ENCODE measurements at regions not wholly inside any gene's neighbourhood (a gene's known extent, or its start where the extent isn't known, plus 50 kb on each side); places are given as distances from the start of the nearest gene placed in this dataset.

- Mint-ChIP-seq H3K27me3 (peaks cover 15% of the 10 kb centered on the region), H3K4me3 (no peak overlapping the region), H3K4me1 (ENCODE audit: unreplicated experiment) (no peaks in the 10 kb centered on the region), H3K9me3 (no peaks in the 10 kb centered on the region), H3K27ac (no peak overlapping the region), H3K36me3 (no peaks in the 10 kb centered on the region)
- TF ChIP-seq CTCF (conservative IDR thresholded peaks at IDR 0.05) = no peak
- no peak for DNase-seq (ENCODE audit: extremely low spot score, unreplicated experiment)
Measured at GRCh38 chr18:22814329-22814703, 118.8 kb upstream of the RBBP8 start.

- H3K4me3 Mint-ChIP-seq = no peak overlapping the region
- TF ChIP-seq CTCF (conservative IDR thresholded peaks at IDR 0.05) = no peak
- peaks cover 15% of the 10 kb centered on the region for H3K27me3 Mint-ChIP-seq
- H3K27ac Mint-ChIP-seq = no peak overlapping the region
- H3K9me3 Mint-ChIP-seq = no peaks in the 10 kb centered on the region
- no peak for DNase-seq (ENCODE audit: extremely low spot score, unreplicated experiment)
- H3K36me3 Mint-ChIP-seq = no peaks in the 10 kb centered on the region
- no peaks in the 10 kb centered on the region for H3K4me1 Mint-ChIP-seq (ENCODE audit: unreplicated experiment)
Measured at GRCh38 chr18:22816266-22817176, 116.6 kb upstream of the RBBP8 start.

GRCh38 chr18:22817844-22818243 lies 115.3 kb upstream of the RBBP8 start:
- DNase-seq (ENCODE audit: extremely low spot score, unreplicated experiment) = no peak
- Mint-ChIP-seq H3K4me3 (no peak overlapping the region), H3K36me3 (no peaks in the 10 kb centered on the region), H3K27ac (no peak overlapping the region), H3K27me3 (peaks cover 4% of the 10 kb centered on the region), H3K4me1 (ENCODE audit: unreplicated experiment) (no peaks in the 10 kb centered on the region), H3K9me3 (no peaks in the 10 kb centered on the region)
- no peak for TF ChIP-seq CTCF (conservative IDR thresholded peaks at IDR 0.05)

- no peaks in the 10 kb centered on the region for H3K9me3 Mint-ChIP-seq
- TF ChIP-seq CTCF (conservative IDR thresholded peaks at IDR 0.05) = no peak
- no peaks in the 10 kb centered on the region for H3K4me1 Mint-ChIP-seq (ENCODE audit: unreplicated experiment)
- no peak for DNase-seq (ENCODE audit: extremely low spot score, unreplicated experiment)
- H3K36me3 Mint-ChIP-seq = no peaks in the 10 kb centered on the region
- no peak overlapping the region for H3K27ac Mint-ChIP-seq
- H3K4me3 Mint-ChIP-seq = no peak overlapping the region
- H3K27me3 Mint-ChIP-seq = peaks cover 2% of the 10 kb centered on the region
Measured at GRCh38 chr18:22822024-22822423, 111.1 kb upstream of the RBBP8 start.

- peaks cover 8% of the 10 kb centered on the region for H3K9me3 Mint-ChIP-seq
- H3K4me3 Mint-ChIP-seq = no peak overlapping the region
- H3K4me1 Mint-ChIP-seq (ENCODE audit: unreplicated experiment) = no peaks in the 10 kb centered on the region
- no peak for TF ChIP-seq CTCF (conservative IDR thresholded peaks at IDR 0.05)
- H3K27me3 Mint-ChIP-seq = peaks cover 2% of the 10 kb centered on the region
- no peak for DNase-seq (ENCODE audit: extremely low spot score, unreplicated experiment)
- no peak overlapping the region for H3K27ac Mint-ChIP-seq
- no peaks in the 10 kb centered on the region for H3K36me3 Mint-ChIP-seq
Measured at GRCh38 chr18:22822841-22823508, 110.2 kb upstream of the RBBP8 start.

All from type B pancreatic cell (in vitro differentiated cells).